ENCODE measurements at regions not wholly inside any gene's neighbourhood (a gene's known extent, or its start where the extent isn't known, plus 50 kb on each side); places are given as distances from the start of the nearest gene placed in this dataset.

DNA sequence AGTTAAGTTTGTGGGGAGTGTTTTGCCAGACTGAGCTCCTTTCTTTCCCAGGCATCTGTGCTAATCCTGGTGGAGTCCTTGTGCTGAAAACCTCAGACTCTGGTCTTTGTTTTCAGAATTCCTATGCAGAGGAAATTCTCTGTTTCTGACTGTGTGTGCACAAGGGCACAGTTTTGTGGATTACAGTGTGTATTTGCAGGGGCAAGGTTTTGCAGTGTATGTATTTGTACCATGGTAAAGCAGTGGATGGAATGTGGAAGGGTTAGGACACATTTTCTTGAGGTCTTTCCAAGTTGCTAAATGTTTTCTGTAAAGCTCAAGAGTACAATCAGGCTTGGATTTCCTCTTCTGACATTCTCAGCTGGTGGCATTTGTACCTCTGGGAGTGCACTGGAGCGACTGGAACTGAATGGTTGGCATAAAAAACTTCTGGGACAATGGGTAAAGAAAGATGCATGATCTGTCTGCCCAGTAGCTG lies 139.5 kb upstream of the RND3 start:
- CTCF ChIA-PET = no interaction called here

More for the DNA sequence above, 139.5 kb upstream of the RND3 start:
- RAD21 ChIA-PET (ENCODE audit: low non-redundant PET in 1 of 2, low total read pairs in 2 of 2, uncharacterized antibody in 2 of 2, unreplicated experiment in 2 of 2) = no interaction called here
- BruUV-seq (replicated peaks) = no TSS peak
- H3K4me3 ChIP-seq (replicated peaks in 1 of 2; ENCODE audit: low read depth in 1 of 2, low read length in 2 of 2) = no peak overlapping the region
- ATAC-seq (no peak), DNase-seq (ENCODE audit: low read depth, low spot score) (no peak)
- no peaks in the 10 kb centered on the region for H4K20me1 ChIP-seq (ENCODE audit: insufficient read depth)
- H3K9me2 ChIP-seq (ENCODE audit: insufficient read depth) = no peaks in the 10 kb centered on the region
- no peak overlapping the region for H3K27ac ChIP-seq (ENCODE audit: low read depth, low read length)
- H3K79me2 ChIP-seq (ENCODE audit: insufficient read depth, low read length) = no peaks in the 10 kb centered on the region
- no peaks in the 10 kb centered on the region for H3K36me3 ChIP-seq (ENCODE audit: control insufficient read depth in 1 of 2, insufficient read depth in 2 of 2, low read length in 2 of 2)
- no peak overlapping the region for H2AFZ ChIP-seq (ENCODE audit: low read depth, low read length, poor library complexity, severe bottlenecking)
- no peaks in the 10 kb centered on the region for H3K27me3 ChIP-seq (ENCODE audit: insufficient read depth, low read length)
- no peak for TF ChIP-seq JUND (IDR thresholded peaks at IDR 0.05)
- TF ChIP-seq, protein P1, sequence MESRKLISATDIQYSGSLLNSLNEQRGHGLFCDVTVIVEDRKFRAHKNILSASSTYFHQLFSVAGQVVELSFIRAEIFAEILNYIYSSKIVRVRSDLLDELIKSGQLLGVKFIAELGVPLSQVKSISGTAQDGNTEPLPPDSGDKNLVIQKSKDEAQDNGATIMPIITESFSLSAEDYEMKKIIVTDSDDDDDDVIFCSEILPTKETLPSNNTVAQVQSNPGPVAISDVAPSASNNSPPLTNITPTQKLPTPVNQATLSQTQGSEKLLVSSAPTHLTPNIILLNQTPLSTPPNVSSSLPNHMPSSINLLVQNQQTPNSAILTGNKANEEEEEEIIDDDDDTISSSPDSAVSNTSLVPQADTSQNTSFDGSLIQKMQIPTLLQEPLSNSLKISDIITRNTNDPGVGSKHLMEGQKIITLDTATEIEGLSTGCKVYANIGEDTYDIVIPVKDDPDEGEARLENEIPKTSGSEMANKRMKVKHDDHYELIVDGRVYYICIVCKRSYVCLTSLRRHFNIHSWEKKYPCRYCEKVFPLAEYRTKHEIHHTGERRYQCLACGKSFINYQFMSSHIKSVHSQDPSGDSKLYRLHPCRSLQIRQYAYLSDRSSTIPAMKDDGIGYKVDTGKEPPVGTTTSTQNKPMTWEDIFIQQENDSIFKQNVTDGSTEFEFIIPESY (IDR thresholded peaks at IDR 0.05; ENCODE audit: extremely low read depth, insufficient replicate concordance, low read length) = no peak
- no peak for TF ChIP-seq EZH2 (IDR thresholded peaks at IDR 0.05)
- no peak for TF ChIP-seq CEBPB (IDR thresholded peaks at IDR 0.05; ENCODE audit: low read depth)
- TF ChIP-seq YY1 (IDR thresholded peaks at IDR 0.05; ENCODE audit: extremely low read depth, insufficient replicate concordance, low read depth, low read length) = no peak
- no peak for TF ChIP-seq ZFX (IDR thresholded peaks at IDR 0.05)
- TF ChIP-seq, protein P2, sequence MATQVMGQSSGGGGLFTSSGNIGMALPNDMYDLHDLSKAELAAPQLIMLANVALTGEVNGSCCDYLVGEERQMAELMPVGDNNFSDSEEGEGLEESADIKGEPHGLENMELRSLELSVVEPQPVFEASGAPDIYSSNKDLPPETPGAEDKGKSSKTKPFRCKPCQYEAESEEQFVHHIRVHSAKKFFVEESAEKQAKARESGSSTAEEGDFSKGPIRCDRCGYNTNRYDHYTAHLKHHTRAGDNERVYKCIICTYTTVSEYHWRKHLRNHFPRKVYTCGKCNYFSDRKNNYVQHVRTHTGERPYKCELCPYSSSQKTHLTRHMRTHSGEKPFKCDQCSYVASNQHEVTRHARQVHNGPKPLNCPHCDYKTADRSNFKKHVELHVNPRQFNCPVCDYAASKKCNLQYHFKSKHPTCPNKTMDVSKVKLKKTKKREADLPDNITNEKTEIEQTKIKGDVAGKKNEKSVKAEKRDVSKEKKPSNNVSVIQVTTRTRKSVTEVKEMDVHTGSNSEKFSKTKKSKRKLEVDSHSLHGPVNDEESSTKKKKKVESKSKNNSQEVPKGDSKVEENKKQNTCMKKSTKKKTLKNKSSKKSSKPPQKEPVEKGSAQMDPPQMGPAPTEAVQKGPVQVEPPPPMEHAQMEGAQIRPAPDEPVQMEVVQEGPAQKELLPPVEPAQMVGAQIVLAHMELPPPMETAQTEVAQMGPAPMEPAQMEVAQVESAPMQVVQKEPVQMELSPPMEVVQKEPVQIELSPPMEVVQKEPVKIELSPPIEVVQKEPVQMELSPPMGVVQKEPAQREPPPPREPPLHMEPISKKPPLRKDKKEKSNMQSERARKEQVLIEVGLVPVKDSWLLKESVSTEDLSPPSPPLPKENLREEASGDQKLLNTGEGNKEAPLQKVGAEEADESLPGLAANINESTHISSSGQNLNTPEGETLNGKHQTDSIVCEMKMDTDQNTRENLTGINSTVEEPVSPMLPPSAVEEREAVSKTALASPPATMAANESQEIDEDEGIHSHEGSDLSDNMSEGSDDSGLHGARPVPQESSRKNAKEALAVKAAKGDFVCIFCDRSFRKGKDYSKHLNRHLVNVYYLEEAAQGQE (IDR thresholded peaks at IDR 0.05; ENCODE audit: low read depth) = no peak
- TF ChIP-seq TCF7L2 (IDR thresholded peaks at IDR 0.05; ENCODE audit: borderline replicate concordance, extremely low read depth, insufficient read depth, insufficient read length) = no peak
- no peak for TF ChIP-seq FOSL1 (IDR thresholded peaks at IDR 0.05; ENCODE audit: low read depth)
- no peak for TF ChIP-seq MAX (IDR thresholded peaks at IDR 0.05)
- TF ChIP-seq RAD21 (IDR thresholded peaks at IDR 0.05; ENCODE audit: low read depth) = no peak
- TF ChIP-seq CBX3 (IDR thresholded peaks at IDR 0.05; ENCODE audit: low read depth) = no peak
- no peak for TF ChIP-seq EZH2phosphoT487 (IDR thresholded peaks at IDR 0.05; ENCODE audit: borderline replicate concordance)
- no peak for TF ChIP-seq POLR2AphosphoS5 (IDR thresholded peaks at IDR 0.05; ENCODE audit: low read depth, low read length)
- H3K4me2 ChIP-seq (ENCODE audit: low read length) = no peak overlapping the region
- H3K9ac ChIP-seq (ENCODE audit: low read length) = no peak overlapping the region
- intact Hi-C loops (cut with micrococcal nuclease) = no loop called here
- H3K9me3 ChIP-seq (ENCODE audit: control insufficient read depth in 1 of 2, insufficient read depth in 1 of 2, low read depth in 1 of 2, low read length in 2 of 2) = no peaks in the 10 kb centered on the region
- POLR2A ChIA-PET = no interaction called here
- H3K4me1 ChIP-seq (ENCODE audit: control insufficient read depth in 1 of 2, insufficient read depth in 2 of 2, low read length in 2 of 2) = peaks cover 0 to 2% of the 10 kb centered on the region in 2 experiments; a peak in 2 of 4 replicates
